ENCODE measurements at regions not wholly inside any gene's neighbourhood (a gene's known extent, or its start where the extent isn't known, plus 50 kb on each side); places are given as distances from the start of the nearest gene placed in this dataset.

DNA sequence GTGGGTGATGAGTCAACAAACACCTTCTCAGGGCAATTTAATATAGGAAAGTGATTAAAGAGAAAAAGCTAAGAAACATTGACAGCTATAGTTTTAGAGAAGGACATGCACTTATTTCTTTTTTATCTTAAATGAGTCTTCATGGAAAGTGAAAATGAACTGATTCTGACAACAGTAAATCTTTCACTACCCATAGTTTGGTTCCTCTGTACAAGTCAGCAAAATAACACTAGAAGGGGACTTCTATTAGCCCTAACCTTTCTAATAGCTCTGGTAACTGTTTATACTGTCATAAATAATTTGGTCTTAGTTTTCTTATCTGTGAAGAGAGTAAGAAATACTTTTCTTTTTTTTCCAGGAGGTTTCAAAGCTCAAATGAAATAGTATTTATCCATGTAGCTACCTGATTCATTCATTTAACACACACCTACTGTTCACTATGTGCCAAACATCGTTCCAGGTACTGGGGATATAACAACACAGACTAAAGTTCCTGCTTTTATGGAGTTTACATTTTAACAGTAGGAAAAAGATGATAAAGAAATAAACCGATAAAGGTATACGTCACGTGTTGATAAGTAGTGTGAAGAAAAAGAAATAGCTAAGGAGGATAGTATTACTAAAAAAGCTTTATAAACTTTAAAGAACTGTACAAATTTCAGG is 148.2 kb downstream of the PCSK1 start:
- SMC1A ChIA-PET (ENCODE audit: uncharacterized antibody, unreplicated experiment) = interaction anchor here (0.9 to 1.3 kb wide), 5 partner anchors 11 to 59 kb away, joined by 3 to 4 read pairs (median 3); no protein-coding TSS in a partner anchor
- H3K9me3 ChIP-seq (replicated peaks; ENCODE audit: control insufficient read depth, insufficient read depth, low read length) = peaks cover 3% of the 10 kb centered on the region; the same call in 2 of the 3 replicates
- in situ Hi-C loops (cut with MboI) = no loop called here
- 72% methylated on average over 4 of the region's 4 CpGs for WGBS (ENCODE audit: insufficient coverage, insufficient replicate concordance, low lambda C conversion rate, missing lambda C conversion rate)
- POLR2A ChIA-PET = no interaction called here
- ATAC-seq (peak; percentile 61), FAIRE-seq (no peak), DNase-seq (ENCODE audit: low read depth, low spot score) (no peak)
- RAD21 ChIA-PET (ENCODE audit: unreplicated experiment) = interaction anchor here (0.9 kb wide), 1 partner anchor 415 kb away, joined by 3 read pairs; no protein-coding TSS in a partner anchor
- CTCF ChIA-PET = interaction anchor here (1.0 to 1.8 kb wide), 4 partner anchors 9 to 317 kb away, joined by 3 to 4 read pairs (median 3); no protein-coding TSS in a partner anchor
- no peak for TF ChIP-seq TCF7 (IDR thresholded peaks at IDR 0.05; ENCODE audit: borderline replicate concordance)
- no peak for TF ChIP-seq IKZF2 (IDR thresholded peaks at IDR 0.05)
- TF ChIP-seq, protein P1, sequence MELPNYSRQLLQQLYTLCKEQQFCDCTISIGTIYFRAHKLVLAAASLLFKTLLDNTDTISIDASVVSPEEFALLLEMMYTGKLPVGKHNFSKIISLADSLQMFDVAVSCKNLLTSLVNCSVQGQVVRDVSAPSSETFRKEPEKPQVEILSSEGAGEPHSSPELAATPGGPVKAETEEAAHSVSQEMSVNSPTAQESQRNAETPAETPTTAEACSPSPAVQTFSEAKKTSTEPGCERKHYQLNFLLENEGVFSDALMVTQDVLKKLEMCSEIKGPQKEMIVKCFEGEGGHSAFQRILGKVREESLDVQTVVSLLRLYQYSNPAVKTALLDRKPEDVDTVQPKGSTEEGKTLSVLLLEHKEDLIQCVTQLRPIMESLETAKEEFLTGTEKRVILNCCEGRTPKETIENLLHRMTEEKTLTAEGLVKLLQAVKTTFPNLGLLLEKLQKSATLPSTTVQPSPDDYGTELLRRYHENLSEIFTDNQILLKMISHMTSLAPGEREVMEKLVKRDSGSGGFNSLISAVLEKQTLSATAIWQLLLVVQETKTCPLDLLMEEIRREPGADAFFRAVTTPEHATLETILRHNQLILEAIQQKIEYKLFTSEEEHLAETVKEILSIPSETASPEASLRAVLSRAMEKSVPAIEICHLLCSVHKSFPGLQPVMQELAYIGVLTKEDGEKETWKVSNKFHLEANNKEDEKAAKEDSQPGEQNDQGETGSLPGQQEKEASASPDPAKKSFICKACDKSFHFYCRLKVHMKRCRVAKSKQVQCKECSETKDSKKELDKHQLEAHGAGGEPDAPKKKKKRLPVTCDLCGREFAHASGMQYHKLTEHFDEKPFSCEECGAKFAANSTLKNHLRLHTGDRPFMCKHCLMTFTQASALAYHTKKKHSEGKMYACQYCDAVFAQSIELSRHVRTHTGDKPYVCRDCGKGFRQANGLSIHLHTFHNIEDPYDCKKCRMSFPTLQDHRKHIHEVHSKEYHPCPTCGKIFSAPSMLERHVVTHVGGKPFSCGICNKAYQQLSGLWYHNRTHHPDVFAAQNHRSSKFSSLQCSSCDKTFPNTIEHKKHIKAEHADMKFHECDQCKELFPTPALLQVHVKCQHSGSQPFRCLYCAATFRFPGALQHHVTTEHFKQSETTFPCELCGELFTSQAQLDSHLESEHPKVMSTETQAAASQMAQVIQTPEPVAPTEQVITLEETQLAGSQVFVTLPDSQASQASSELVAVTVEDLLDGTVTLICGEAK (IDR thresholded peaks at IDR 0.05; ENCODE audit: borderline replicate concordance) = no peak
- TF ChIP-seq POLR2A (IDR thresholded peaks at IDR 0.05; ENCODE audit: low read depth, low read length) = no peak
- TF ChIP-seq, protein P2, sequence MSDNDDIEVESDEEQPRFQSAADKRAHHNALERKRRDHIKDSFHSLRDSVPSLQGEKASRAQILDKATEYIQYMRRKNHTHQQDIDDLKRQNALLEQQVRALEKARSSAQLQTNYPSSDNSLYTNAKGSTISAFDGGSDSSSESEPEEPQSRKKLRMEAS (IDR thresholded peaks at IDR 0.05; ENCODE audit: low read depth, low read length) = no peak
- H3K79me2 ChIP-seq (ENCODE audit: control insufficient read depth, insufficient read depth, low read length) = no peaks in the 10 kb centered on the region
- H3K36me3 ChIP-seq (ENCODE audit: control insufficient read depth in 2 of 2, insufficient read depth in 2 of 2, low read length in 1 of 2) = no peaks in the 10 kb centered on the region
- peaks cover 9% of the 10 kb centered on the region; the same call in 1 of the 2 replicates for H3K4me1 ChIP-seq (ENCODE audit: control insufficient read depth, insufficient read depth, low read length)
- H3K4me2 ChIP-seq (ENCODE audit: control insufficient read depth, insufficient read depth) = no peak overlapping the region
- no peak overlapping the region for H2AFZ ChIP-seq (ENCODE audit: control insufficient read depth, low read depth, low read length)
- no peaks in the 10 kb centered on the region for H3K27me3 ChIP-seq (replicated peaks in 1 of 2; ENCODE audit: control insufficient read depth in 2 of 2, insufficient read depth in 2 of 2, low read length in 1 of 2)
- H3K4me3 ChIP-seq = no peak overlapping the region
- H4K20me1 ChIP-seq (ENCODE audit: control insufficient read depth, insufficient read depth) = no peaks in the 10 kb centered on the region
- H3K27ac ChIP-seq (ENCODE audit: control insufficient read depth, insufficient read depth) = no peak overlapping the region
- H3K9ac ChIP-seq (ENCODE audit: control insufficient read depth, insufficient read depth, low read length) = no peak overlapping the region
- intact Hi-C loops (cut with micrococcal nuclease; ENCODE audit: unreplicated experiment) = no loop called here
- no TSS peak for BruUV-seq (replicated peaks)
